ENCODE measurements at regions not wholly inside any gene's neighbourhood (a gene's known extent, or its start where the extent isn't known, plus 50 kb on each side); places are given as distances from the start of the nearest gene placed in this dataset.

- TF ChIP-seq FOXM1 (IDR thresholded peaks at IDR 0.05; ENCODE audit: borderline replicate concordance, low read depth) (no peak), REST (IDR thresholded peaks at IDR 0.05; ENCODE audit: low read depth) (no peak), ZBTB7A (IDR thresholded peaks at IDR 0.05; ENCODE audit: low read depth) (no peak), NFIC (IDR thresholded peaks at IDR 0.05) (no peak), CREB1 (IDR thresholded peaks at IDR 0.05; ENCODE audit: low read depth) (no peak), USF1 (IDR thresholded peaks at IDR 0.05) (no peak), EGR1 (IDR thresholded peaks at IDR 0.05) (no peak), RAD21 (IDR thresholded peaks at IDR 0.05; ENCODE audit: low read depth) (no peak), TEAD4 (IDR thresholded peaks at IDR 0.05) (no peak), YY1 (IDR thresholded peaks at IDR 0.05; ENCODE audit: low read depth) (no peak), CEBPB (IDR thresholded peaks at IDR 0.05) (no peak), EP300 (IDR thresholded peaks at IDR 0.05; ENCODE audit: borderline replicate concordance) (no peak), MAX (IDR thresholded peaks at IDR 0.05) (no peak)
Measured at GRCh38 chr11:90849312-90849711, 626.5 kb upstream of the CHORDC1 start.

- TF ChIP-seq YY1 (IDR thresholded peaks at IDR 0.05; ENCODE audit: low read depth): no peak
- TF ChIP-seq USF1 (IDR thresholded peaks at IDR 0.05): no peak
- TF ChIP-seq TCF12 (IDR thresholded peaks at IDR 0.05; ENCODE audit: low read depth): no peak
- no peak for TF ChIP-seq ZBTB7A (IDR thresholded peaks at IDR 0.05; ENCODE audit: low read depth)
- no peak for TF ChIP-seq EGR1 (IDR thresholded peaks at IDR 0.05)
- no peak for TF ChIP-seq TEAD4 (IDR thresholded peaks at IDR 0.05)
- TF ChIP-seq CREB1 (IDR thresholded peaks at IDR 0.05; ENCODE audit: low read depth): no peak
- no peak for TF ChIP-seq EP300 (IDR thresholded peaks at IDR 0.05; ENCODE audit: borderline replicate concordance)
- no peak for TF ChIP-seq REST (IDR thresholded peaks at IDR 0.05; ENCODE audit: low read depth)
- no peak for TF ChIP-seq CEBPB (IDR thresholded peaks at IDR 0.05)
- no peak for TF ChIP-seq RAD21 (IDR thresholded peaks at IDR 0.05; ENCODE audit: low read depth)
- TF ChIP-seq FOXM1 (IDR thresholded peaks at IDR 0.05; ENCODE audit: borderline replicate concordance, low read depth): no peak
- no peak for TF ChIP-seq NFIC (IDR thresholded peaks at IDR 0.05)
Measured at GRCh38 chr11:90847268-90847886, 624.5 kb upstream of the CHORDC1 start.

GRCh38 chr11:90846628-90847027 lies 623.8 kb upstream of the CHORDC1 start:
- TF ChIP-seq CEBPB (IDR thresholded peaks at IDR 0.05): no peak
- no peak for TF ChIP-seq MAX (IDR thresholded peaks at IDR 0.05)
- no peak for TF ChIP-seq ZBTB7A (IDR thresholded peaks at IDR 0.05; ENCODE audit: low read depth)
- no peak for TF ChIP-seq NFIC (IDR thresholded peaks at IDR 0.05)
- no peak for TF ChIP-seq EGR1 (IDR thresholded peaks at IDR 0.05)
- TF ChIP-seq TAF1 (IDR thresholded peaks at IDR 0.05; ENCODE audit: low read depth): no peak
- no peak for TF ChIP-seq TCF12 (IDR thresholded peaks at IDR 0.05; ENCODE audit: low read depth)
- TF ChIP-seq FOXM1 (IDR thresholded peaks at IDR 0.05; ENCODE audit: borderline replicate concordance, low read depth): no peak
- TF ChIP-seq YY1 (IDR thresholded peaks at IDR 0.05; ENCODE audit: low read depth): no peak
- TF ChIP-seq RAD21 (IDR thresholded peaks at IDR 0.05; ENCODE audit: low read depth): no peak
- TF ChIP-seq TEAD4 (IDR thresholded peaks at IDR 0.05): no peak
- no peak for TF ChIP-seq REST (IDR thresholded peaks at IDR 0.05; ENCODE audit: low read depth)

GRCh38 chr11:90845799-90846198 lies 623.0 kb upstream of the CHORDC1 start:
- TF ChIP-seq ZBTB7A (IDR thresholded peaks at IDR 0.05; ENCODE audit: low read depth): no peak
- TF ChIP-seq MAX (IDR thresholded peaks at IDR 0.05): no peak
- TF ChIP-seq TCF12 (IDR thresholded peaks at IDR 0.05; ENCODE audit: low read depth): no peak
- no peak for TF ChIP-seq RAD21 (IDR thresholded peaks at IDR 0.05; ENCODE audit: low read depth)
- no peak for TF ChIP-seq TEAD4 (IDR thresholded peaks at IDR 0.05)
- TF ChIP-seq TAF1 (IDR thresholded peaks at IDR 0.05; ENCODE audit: low read depth): no peak
- TF ChIP-seq USF1 (IDR thresholded peaks at IDR 0.05): no peak
- no peak for TF ChIP-seq EP300 (IDR thresholded peaks at IDR 0.05; ENCODE audit: borderline replicate concordance)
- TF ChIP-seq EGR1 (IDR thresholded peaks at IDR 0.05): no peak
- TF ChIP-seq REST (IDR thresholded peaks at IDR 0.05; ENCODE audit: low read depth): no peak
- no peak for TF ChIP-seq CEBPB (IDR thresholded peaks at IDR 0.05)
- TF ChIP-seq YY1 (IDR thresholded peaks at IDR 0.05; ENCODE audit: low read depth): no peak
- TF ChIP-seq FOXM1 (IDR thresholded peaks at IDR 0.05; ENCODE audit: borderline replicate concordance, low read depth): no peak
- TF ChIP-seq CREB1 (IDR thresholded peaks at IDR 0.05; ENCODE audit: low read depth): no peak
- no peak for TF ChIP-seq NFIC (IDR thresholded peaks at IDR 0.05)

Measured in Ishikawa (cell line).